ENCODE measurements at regions not wholly inside any gene's neighbourhood (a gene's known extent, or its start where the extent isn't known, plus 50 kb on each side); places are given as distances from the start of the nearest gene placed in this dataset.

DNA sequence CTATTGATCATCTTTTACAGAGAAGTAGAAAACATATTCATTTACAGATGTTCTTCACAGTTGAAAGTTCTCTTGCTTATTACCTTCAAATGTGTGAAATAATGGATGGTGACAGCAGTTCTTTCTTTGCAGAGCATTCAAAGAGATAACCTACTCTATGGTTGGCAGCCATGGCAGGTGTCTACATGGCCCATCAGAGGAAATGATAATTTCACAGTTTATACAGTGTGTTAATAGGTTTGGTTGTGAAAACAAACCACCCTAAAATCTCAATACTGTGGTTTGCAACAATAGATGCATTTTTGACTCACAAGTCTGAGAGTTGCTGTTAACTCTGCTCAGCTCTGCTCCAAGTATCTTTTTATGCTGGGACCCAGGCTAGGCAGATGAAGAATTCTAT lies 241.2 kb upstream of the SAMSN1 start:
- Histone ChIP-seq H3K4me3 (ENCODE audit: low read depth in 1 of 2, low read length in 2 of 2) (no peak overlapping the region), H3K4me2 (ENCODE audit: insufficient read depth, low read length) (no peak overlapping the region), H3K27me3 (ENCODE audit: insufficient read depth, low read length, poor library complexity) (no peaks in the 10 kb centered on the region), H3K27ac (ENCODE audit: low read length) (no peak overlapping the region), H3K9ac (ENCODE audit: low read depth, low read length) (no peak overlapping the region), H3K4me1 (ENCODE audit: insufficient read depth, low read length) (no peaks in the 10 kb centered on the region), H2AFZ (ENCODE audit: low read depth, low read length) (no peak overlapping the region), H3K79me2 (ENCODE audit: insufficient read depth, low read length) (no peaks in the 10 kb centered on the region), H3K36me3 (ENCODE audit: insufficient read depth, low read length) (no peaks in the 10 kb centered on the region), H3K9me3 (ENCODE audit: insufficient read depth, low read length, severe bottlenecking) (no peaks in the 10 kb centered on the region), H4K20me1 (ENCODE audit: insufficient read depth, low read length) (no peaks in the 10 kb centered on the region)
- ATAC-seq (ENCODE audit: insufficient read depth, low read depth) (no peak), DNase-seq (no peak)
- no peak for TF ChIP-seq EZH2 (IDR thresholded peaks at IDR 0.05; ENCODE audit: borderline replicate concordance, low read depth, low read length, severe bottlenecking)
- TF ChIP-seq, protein P1, sequence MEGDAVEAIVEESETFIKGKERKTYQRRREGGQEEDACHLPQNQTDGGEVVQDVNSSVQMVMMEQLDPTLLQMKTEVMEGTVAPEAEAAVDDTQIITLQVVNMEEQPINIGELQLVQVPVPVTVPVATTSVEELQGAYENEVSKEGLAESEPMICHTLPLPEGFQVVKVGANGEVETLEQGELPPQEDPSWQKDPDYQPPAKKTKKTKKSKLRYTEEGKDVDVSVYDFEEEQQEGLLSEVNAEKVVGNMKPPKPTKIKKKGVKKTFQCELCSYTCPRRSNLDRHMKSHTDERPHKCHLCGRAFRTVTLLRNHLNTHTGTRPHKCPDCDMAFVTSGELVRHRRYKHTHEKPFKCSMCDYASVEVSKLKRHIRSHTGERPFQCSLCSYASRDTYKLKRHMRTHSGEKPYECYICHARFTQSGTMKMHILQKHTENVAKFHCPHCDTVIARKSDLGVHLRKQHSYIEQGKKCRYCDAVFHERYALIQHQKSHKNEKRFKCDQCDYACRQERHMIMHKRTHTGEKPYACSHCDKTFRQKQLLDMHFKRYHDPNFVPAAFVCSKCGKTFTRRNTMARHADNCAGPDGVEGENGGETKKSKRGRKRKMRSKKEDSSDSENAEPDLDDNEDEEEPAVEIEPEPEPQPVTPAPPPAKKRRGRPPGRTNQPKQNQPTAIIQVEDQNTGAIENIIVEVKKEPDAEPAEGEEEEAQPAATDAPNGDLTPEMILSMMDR (IDR thresholded peaks at IDR 0.05; ENCODE audit: borderline replicate concordance, extremely low read depth, low read length, poor library complexity, severe bottlenecking) = no peak

DNA sequence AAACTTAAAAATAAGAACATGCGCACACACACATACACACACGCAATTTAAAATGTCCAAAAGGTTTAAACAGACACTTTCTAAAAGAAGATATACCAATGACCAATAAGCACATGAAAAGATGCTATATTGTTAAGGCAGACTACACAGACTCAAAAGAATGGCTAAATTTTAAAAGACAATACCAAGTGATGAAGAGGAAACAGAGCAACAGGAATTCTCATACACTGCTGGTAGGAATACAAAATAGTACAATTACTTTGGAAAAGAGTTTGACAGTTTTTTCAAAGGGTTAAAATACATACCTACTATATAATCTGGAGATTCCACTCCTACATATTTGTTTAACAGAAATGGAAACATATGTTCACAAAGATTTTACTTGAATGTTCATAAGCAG lies 239.6 kb upstream of the SAMSN1 start:
- no peaks in the 10 kb centered on the region for H3K79me2 ChIP-seq (ENCODE audit: insufficient read depth, low read length)
- DNase-seq (no peak), ATAC-seq (ENCODE audit: insufficient read depth, low read depth) (no peak)
- H3K9ac ChIP-seq (ENCODE audit: low read depth, low read length) = no peak overlapping the region
- no peak overlapping the region for H2AFZ ChIP-seq (ENCODE audit: low read depth, low read length)
- H3K36me3 ChIP-seq (ENCODE audit: insufficient read depth, low read length) = no peaks in the 10 kb centered on the region
- TF ChIP-seq, protein P1 (IDR thresholded peaks at IDR 0.05; ENCODE audit: borderline replicate concordance, extremely low read depth, low read length, poor library complexity, severe bottlenecking) = no peak
- no peak for TF ChIP-seq EZH2 (IDR thresholded peaks at IDR 0.05; ENCODE audit: borderline replicate concordance, low read depth, low read length, severe bottlenecking)
- H3K9me3 ChIP-seq (ENCODE audit: insufficient read depth, low read length, severe bottlenecking) = no peaks in the 10 kb centered on the region
- no peak overlapping the region for H3K4me3 ChIP-seq (ENCODE audit: low read depth in 1 of 2, low read length in 2 of 2)
- H4K20me1 ChIP-seq (ENCODE audit: insufficient read depth, low read length) = no peaks in the 10 kb centered on the region
- no peaks in the 10 kb centered on the region for H3K27me3 ChIP-seq (ENCODE audit: insufficient read depth, low read length, poor library complexity)
- no peak overlapping the region for H3K27ac ChIP-seq (ENCODE audit: low read length)
- H3K4me2 ChIP-seq (ENCODE audit: insufficient read depth, low read length) = no peak overlapping the region
- no peaks in the 10 kb centered on the region for H3K4me1 ChIP-seq (ENCODE audit: insufficient read depth, low read length)

DNA sequence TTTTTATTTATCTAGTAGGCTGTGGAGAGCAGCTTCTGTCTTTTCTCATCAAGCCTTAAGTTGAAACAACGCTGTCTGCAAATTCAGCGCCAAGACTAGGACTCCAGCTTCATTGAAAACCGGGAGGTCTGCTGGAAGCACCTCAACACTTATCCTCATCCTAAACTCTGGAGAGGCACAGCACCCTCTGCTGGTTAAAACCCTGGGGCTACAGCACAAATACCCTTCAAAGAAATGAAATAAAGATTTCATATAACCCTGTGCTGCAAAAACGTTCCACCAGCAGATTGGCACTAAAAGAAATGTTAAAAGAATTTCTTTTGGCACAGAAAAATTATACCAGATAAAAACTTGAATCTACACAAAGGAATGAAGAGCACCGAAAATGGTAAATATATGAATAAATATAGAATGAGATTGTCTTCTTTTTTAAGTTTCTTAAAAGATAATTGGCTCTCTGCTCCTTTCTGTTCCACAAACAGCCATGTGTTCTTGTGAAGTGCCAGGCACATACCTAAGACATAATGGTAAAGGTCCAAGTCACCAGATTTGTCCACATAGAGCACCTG lies 227.7 kb upstream of the SAMSN1 start:
- DNase-seq = peak; percentile 58
- H3K4me3 ChIP-seq (ENCODE audit: low read depth in 1 of 2, low read length in 2 of 2) = no peak overlapping the region

More for the DNA sequence above, 227.7 kb upstream of the SAMSN1 start:
- Histone ChIP-seq H4K20me1 (ENCODE audit: insufficient read depth, low read length) (no peaks in the 10 kb centered on the region), H3K9me3 (ENCODE audit: insufficient read depth, low read length, severe bottlenecking) (peaks cover 2% of the 10 kb centered on the region), H3K27ac (ENCODE audit: low read length) (no peak overlapping the region), H2AFZ (ENCODE audit: low read depth, low read length) (no peak overlapping the region), H3K27me3 (ENCODE audit: insufficient read depth, low read length, poor library complexity) (no peaks in the 10 kb centered on the region), H3K79me2 (ENCODE audit: insufficient read depth, low read length) (no peaks in the 10 kb centered on the region), H3K4me2 (ENCODE audit: insufficient read depth, low read length) (no peak overlapping the region), H3K4me1 (ENCODE audit: insufficient read depth, low read length) (no peaks in the 10 kb centered on the region), H3K9ac (ENCODE audit: low read depth, low read length) (no peak overlapping the region), H3K36me3 (ENCODE audit: insufficient read depth, low read length) (no peaks in the 10 kb centered on the region)
- ATAC-seq (ENCODE audit: insufficient read depth, low read depth) = peak; percentile 73
- no peak for TF ChIP-seq EZH2 (IDR thresholded peaks at IDR 0.05; ENCODE audit: borderline replicate concordance, low read depth, low read length, severe bottlenecking)
- TF ChIP-seq, protein P1 (IDR thresholded peaks at IDR 0.05; ENCODE audit: borderline replicate concordance, extremely low read depth, low read length, poor library complexity, severe bottlenecking) = peak; percentile 65
